Transverse colon (tissue), 4 donors: ENCODE measurements at regions not wholly inside any gene's neighbourhood (a gene's known extent, or its start where the extent isn't known, plus 50 kb on each side); places are given as distances from the start of the nearest gene placed in this dataset.
"Not testable (repeated sequence)": the region's sequence is repeated elsewhere in the genome, so short reads cannot be mapped to it uniquely, and the experiment has no call there.

Experiments
- DNase-seq: peaks from one replicate; pipeline ENCODE4 v3.0.0-alpha.2; 2019
- H3K27ac ChIP-seq, 4 donors: fragments of 200-600 bp; sonication (generic); 2 replicates each; pipeline ENCODE4 v1.5.1; 2016 to 2018; ENCODE audit warnings: inconsistent platforms in 4 of 4
- H3K27me3 ChIP-seq: fragments of 200-600 bp; sonication (generic); 2 replicates; pipeline ENCODE4 v1.5.1; 2017; ENCODE audit warnings: inconsistent platforms
- H3K36me3 ChIP-seq, 4 donors: fragments of 200-600 bp; sonication (generic); 2 replicates each; pipeline ENCODE4 v1.5.1; 2017 to 2019; ENCODE audit warnings: inconsistent platforms in 4 of 4
- H3K4me1 ChIP-seq, 4 donors: fragments of 200-600 bp; sonication (generic); 2 replicates each; pipeline ENCODE4 v1.5.1; 2017 to 2020; ENCODE audit warnings: inconsistent platforms in 4 of 4
- H3K4me3 ChIP-seq, 4 donors: fragments of 200-600 bp; sonication (generic); 1 replicate in 1 of 4; 2 replicates in 3 of 4; pipeline versions ENCODE4 v1.5.1 to v1.6.1; 2017 to 2019; ENCODE audit warnings: inconsistent platforms in 4 of 4
- H3K9me3 ChIP-seq, 2 donors: fragments of 200-600 bp; sonication (generic); 2 replicates each; pipeline ENCODE4 v1.5.1; 2017 to 2019; ENCODE audit warnings: inconsistent platforms in 2 of 2
- EP300 ChIP-seq: sonication (generic); formaldehyde crosslinking; IDR thresholded peaks from one replicate; pipeline ENCODE4 v1.6.1; 2017; ENCODE audit warnings: antibody characterized with exemption, low read depth
- POLR2A ChIP-seq: fragments of 450-650 bp; IDR thresholded peaks from one replicate; pipeline ENCODE4 v1.6.1; 2016; ENCODE audit warnings: antibody characterized with exemption, mild to moderate bottlenecking, moderate library complexity
- POLR2AphosphoS5 ChIP-seq, 3 donors: sonication (generic); formaldehyde crosslinking; IDR thresholded peaks; one replicate each; pipeline ENCODE4 v1.6.1; 2016; ENCODE audit warnings: antibody characterized with exemption in 3 of 3
- WGBS, 2 donors: methylation state at CpG; one replicate each; pipeline ENCODE4 v1.1.5; 2018; ENCODE audit warnings: low coverage in 1 of 2; 5-methylcytosine and 5-hydroxymethylcytosine counted together
- in situ Hi-C, 4 donors: fragments of 200-750 bp; cut with MboI; loops; one replicate each; pipeline versions ENCODE4 v1.15.0 to v1.15.1; 2017; ENCODE audit warnings: low sequenced_read_pairs in 3 of 4, low pct_ligation_motif_present in 1 of 4, low pct_unique_long_range_greater_than_20kb in 1 of 4
- intact Hi-C: fragments of 100-400 bp; cut with DNase I; formaldehyde crosslinking; loops from one replicate; pipeline ENCODE4 v1.15.1; 2023; ENCODE audit warnings: low total_unique reads
- TF ChIP-seq, protein P1 (sequence below), 5 experiments: fragments of 200-600 bp in 3 of 5; fragments of 450-650 bp in 2 of 5; sonication (generic) in 3 of 5; IDR thresholded peaks; 1 replicate in 2 of 5; 2 replicates in 3 of 5; pipeline ENCODE4 v1.5.1; 2016 to 2017; ENCODE audit warnings: antibody characterized with exemption in 5 of 5, inconsistent platforms in 3 of 5, mild to moderate bottlenecking in 2 of 5, moderate library complexity in 1 of 5

DNA sequence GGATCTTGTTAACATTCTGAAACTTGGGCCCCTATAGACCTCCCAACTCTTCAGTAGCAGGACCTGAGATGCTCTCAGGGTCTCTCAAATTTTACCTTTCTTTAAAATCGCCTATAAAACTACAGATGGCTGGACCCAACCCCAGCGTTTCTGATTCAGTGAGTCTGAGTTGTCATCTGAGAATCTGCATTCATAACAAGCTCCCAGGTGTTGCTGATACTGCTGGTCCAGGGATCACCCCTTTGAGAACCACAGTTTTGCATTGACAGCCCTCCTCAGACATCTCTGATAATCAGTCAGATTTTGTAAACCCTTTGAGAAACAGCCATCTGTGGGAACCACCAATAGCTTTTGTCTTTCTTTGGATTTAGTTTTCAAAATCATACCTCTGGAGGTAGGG lies 315.8 kb downstream of the CYRIA start:
- WGBS, 2 donors: 26 to 100% methylated on average over 1 to 2 of the region's 2 CpGs
- Histone ChIP-seq H3K4me3 (no peak overlapping the region), H3K27ac (no peak overlapping the region), H3K27me3 (no peaks in the 10 kb centered on the region), H3K9me3 (peaks cover 0 to 2% of the 10 kb centered on the region in 2 donors), H3K36me3 (no peaks in the 10 kb centered on the region), H3K4me1 (no peaks in the 10 kb centered on the region)
- in situ Hi-C loops (no loop called here), intact Hi-C loops (no loop called here)
- no peak for TF ChIP-seq EP300
- no peak for TF ChIP-seq POLR2AphosphoS5 (IDR thresholded peaks at IDR 0.05)
- no peak for TF ChIP-seq POLR2A
- TF ChIP-seq, protein P1, sequence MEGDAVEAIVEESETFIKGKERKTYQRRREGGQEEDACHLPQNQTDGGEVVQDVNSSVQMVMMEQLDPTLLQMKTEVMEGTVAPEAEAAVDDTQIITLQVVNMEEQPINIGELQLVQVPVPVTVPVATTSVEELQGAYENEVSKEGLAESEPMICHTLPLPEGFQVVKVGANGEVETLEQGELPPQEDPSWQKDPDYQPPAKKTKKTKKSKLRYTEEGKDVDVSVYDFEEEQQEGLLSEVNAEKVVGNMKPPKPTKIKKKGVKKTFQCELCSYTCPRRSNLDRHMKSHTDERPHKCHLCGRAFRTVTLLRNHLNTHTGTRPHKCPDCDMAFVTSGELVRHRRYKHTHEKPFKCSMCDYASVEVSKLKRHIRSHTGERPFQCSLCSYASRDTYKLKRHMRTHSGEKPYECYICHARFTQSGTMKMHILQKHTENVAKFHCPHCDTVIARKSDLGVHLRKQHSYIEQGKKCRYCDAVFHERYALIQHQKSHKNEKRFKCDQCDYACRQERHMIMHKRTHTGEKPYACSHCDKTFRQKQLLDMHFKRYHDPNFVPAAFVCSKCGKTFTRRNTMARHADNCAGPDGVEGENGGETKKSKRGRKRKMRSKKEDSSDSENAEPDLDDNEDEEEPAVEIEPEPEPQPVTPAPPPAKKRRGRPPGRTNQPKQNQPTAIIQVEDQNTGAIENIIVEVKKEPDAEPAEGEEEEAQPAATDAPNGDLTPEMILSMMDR (IDR thresholded peaks at IDR 0.05): no peak
- no peak for DNase-seq

DNA sequence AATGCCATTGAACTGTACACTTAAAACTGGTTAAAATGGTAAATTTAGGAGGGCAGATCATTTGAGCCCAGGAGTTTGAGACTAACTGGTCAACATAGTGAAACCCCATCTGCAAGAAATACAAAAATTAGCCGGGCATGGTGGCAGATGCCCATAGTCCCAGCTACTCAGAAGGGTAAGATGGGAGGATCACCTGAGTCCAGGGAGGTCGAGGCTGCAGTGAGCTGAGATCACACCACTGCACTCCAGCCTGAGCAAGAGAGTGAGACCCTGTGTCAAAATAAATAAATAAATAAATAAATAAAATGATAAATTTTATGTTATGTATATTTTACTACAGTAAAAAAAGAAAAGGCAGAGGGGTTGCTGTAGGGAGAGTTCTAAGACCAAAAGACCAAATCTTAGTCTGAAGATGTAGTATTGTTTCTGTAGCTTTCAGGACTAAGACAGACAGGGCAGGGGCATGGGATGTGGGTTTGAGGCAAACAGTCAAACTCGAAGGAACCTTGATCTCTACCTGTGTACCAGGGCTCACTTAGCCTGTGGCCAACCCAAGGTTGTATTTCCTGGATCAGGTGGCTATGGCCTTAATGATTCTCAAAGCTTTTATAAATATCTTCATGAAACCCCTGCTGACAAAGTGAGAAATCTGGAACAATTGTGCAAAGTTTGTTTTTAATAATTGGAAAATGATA lies 316.7 kb downstream of the CYRIA start:
- 32 to 45% methylated on average over 3 of the region's 3 CpGs for WGBS, 2 donors
- intact Hi-C loops: no loop called here
- Histone ChIP-seq H3K27ac (no peak overlapping the region), H3K4me3 (no peak overlapping the region), H3K36me3 (no peaks in the 10 kb centered on the region), H3K27me3 (no peaks in the 10 kb centered on the region), H3K9me3 (peaks cover 0 to 2% of the 10 kb centered on the region in 2 donors), H3K4me1 (no peaks in the 10 kb centered on the region)
- no peak for TF ChIP-seq EP300
- TF ChIP-seq, protein P1 (IDR thresholded peaks at IDR 0.05): no peak
- no peak for TF ChIP-seq POLR2AphosphoS5 (IDR thresholded peaks at IDR 0.05)
- TF ChIP-seq POLR2A: no peak
- no peak for DNase-seq
- in situ Hi-C loops: no loop called here

GRCh38 chr2:16346671-16347070 lies 319.0 kb downstream of the CYRIA start:
- TF ChIP-seq EP300 (no peak), POLR2A (no peak), POLR2AphosphoS5 (IDR thresholded peaks at IDR 0.05) (no peak)
- TF ChIP-seq, protein P1 (IDR thresholded peaks at IDR 0.05): no peak

GRCh38 chr2:16345231-16345630 lies 320.4 kb downstream of the CYRIA start:
- H3K36me3 ChIP-seq, in situ Hi-C loops, H3K27ac ChIP-seq, DNase-seq, H3K4me3 ChIP-seq, H3K4me1 ChIP-seq, H3K27me3 ChIP-seq, intact Hi-C loops, H3K9me3 ChIP-seq: not testable (repeated sequence)
- WGBS, 2 donors: 87 to 95% methylated on average over 5 to 9 of the region's 9 CpGs

More at GRCh38 chr2:16346671-16347070, 319.0 kb downstream of the CYRIA start:
- 68 to 71% methylated on average over 3 of the region's 3 CpGs for WGBS, 2 donors
- intact Hi-C loops: no loop called here
- Histone ChIP-seq H3K27me3 (no peaks in the 10 kb centered on the region), H3K27ac (no peak overlapping the region), H3K4me1 (no peaks in the 10 kb centered on the region), H3K4me3 (no peak overlapping the region), H3K36me3 (no peaks in the 10 kb centered on the region), H3K9me3 (peaks cover 0 to 2% of the 10 kb centered on the region in 2 donors)
- DNase-seq: no peak
- in situ Hi-C loops: no loop called here

DNA sequence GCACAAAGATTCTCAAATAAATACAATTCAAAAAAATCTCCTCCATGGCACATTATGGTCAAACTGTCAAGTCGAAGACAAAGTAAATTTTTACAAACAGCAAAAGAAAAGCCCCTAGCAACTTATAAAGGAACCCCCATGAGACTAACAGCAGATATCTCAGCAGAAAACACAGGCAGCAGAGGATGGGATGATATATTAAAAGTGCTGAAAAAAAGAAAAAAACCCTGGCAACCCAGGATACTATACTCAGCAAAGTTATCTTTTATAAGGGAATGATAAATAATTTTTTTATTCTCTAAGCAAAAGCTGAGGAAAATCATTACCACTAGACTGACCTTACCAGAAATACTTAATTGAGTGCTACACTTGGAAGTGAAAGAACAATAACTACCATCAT lies 326.4 kb downstream of the CYRIA start:
- 84 to 88% methylated on average over 1 of the region's 1 CpG for WGBS, 2 donors
- intact Hi-C loops: no loop called here

More for the DNA sequence above, 326.4 kb downstream of the CYRIA start:
- Histone ChIP-seq H3K4me1 (no peaks in the 10 kb centered on the region), H3K9me3 (peaks cover 0 to 3% of the 10 kb centered on the region in 2 donors), H3K27me3 (no peaks in the 10 kb centered on the region), H3K27ac (no peak overlapping the region), H3K4me3 (no peak overlapping the region), H3K36me3 (no peaks in the 10 kb centered on the region)
- no peak for TF ChIP-seq EP300
- TF ChIP-seq POLR2A: no peak
- TF ChIP-seq, protein P1 (IDR thresholded peaks at IDR 0.05): no peak
- no peak for TF ChIP-seq POLR2AphosphoS5 (IDR thresholded peaks at IDR 0.05)
- in situ Hi-C loops: no loop called here
- no peak for DNase-seq
